Stomach smooth muscle (tissue), 2 donors: ENCODE measurements at regions not wholly inside any gene's neighbourhood (a gene's known extent, or its start where the extent isn't known, plus 50 kb on each side); places are given as distances from the start of the nearest gene placed in this dataset.

ENCODE experiments used
- H3K27ac ChIP-seq: one replicate; pipeline ENCODE4 v1.7.0; 2013; ENCODE audit warnings: mild to moderate bottlenecking, low read length, inconsistent platforms
- H3K27me3 ChIP-seq, 2 donors: one replicate each; pipeline ENCODE4 v1.7.0; 2013; ENCODE audit warnings: low read length in 2 of 2; ENCODE audit not compliant: insufficient read depth in 2 of 2, control insufficient read depth in 1 of 2
- H3K36me3 ChIP-seq, 2 donors: one replicate each; pipeline ENCODE4 v1.7.0; 2013; ENCODE audit warnings: low read length in 2 of 2; ENCODE audit not compliant: control insufficient read depth in 2 of 2, insufficient read depth in 2 of 2
- H3K4me1 ChIP-seq: one replicate; pipeline ENCODE4 v1.7.0; 2013; ENCODE audit warnings: low read length; ENCODE audit not compliant: control insufficient read depth, insufficient read depth
- H3K4me3 ChIP-seq, 2 donors: one replicate each; pipeline ENCODE4 v1.7.0; 2013; ENCODE audit warnings: low read length in 2 of 2
- H3K9ac ChIP-seq, 2 donors: one replicate each; pipeline ENCODE4 v1.7.0; 2013; ENCODE audit warnings: low read length in 2 of 2, mild to moderate bottlenecking in 1 of 2
- H3K9me3 ChIP-seq, 2 donors: one replicate each; pipeline ENCODE4 v1.7.0; 2013; ENCODE audit warnings: low read length in 2 of 2; ENCODE audit not compliant: control insufficient read depth in 2 of 2
- donor health status: healthy.
- donor health status: Pancreatic carcinoma.

DNA sequence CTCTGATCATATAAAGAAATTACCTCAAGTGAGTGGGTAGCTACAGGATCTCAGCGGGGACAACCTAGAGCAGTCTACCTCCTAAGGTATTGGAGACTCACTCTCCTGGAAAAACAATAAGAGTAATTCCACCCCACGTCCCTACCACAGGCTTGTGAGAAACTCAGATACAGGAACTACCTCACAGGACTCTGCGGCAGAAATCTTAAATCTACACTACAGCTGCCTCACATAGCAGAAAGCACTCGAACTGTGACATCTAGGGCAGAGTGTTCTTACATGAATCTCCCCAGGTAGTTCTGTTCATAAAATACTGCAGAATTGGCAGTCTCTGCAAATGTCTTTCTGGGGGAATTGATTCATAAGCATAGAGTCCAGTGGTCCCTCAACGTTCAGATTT, 382.9 kb upstream of the IL12A start:
- no peaks in the 10 kb centered on the region for H3K4me1 ChIP-seq
- no peak overlapping the region for H3K9ac ChIP-seq
- H3K27ac ChIP-seq = no peak overlapping the region
- H3K9me3 ChIP-seq = peaks cover 0 to 11% of the 10 kb centered on the region in 2 donors
- no peaks in the 10 kb centered on the region for H3K27me3 ChIP-seq
- H3K4me3 ChIP-seq = no peak overlapping the region
- no peaks in the 10 kb centered on the region for H3K36me3 ChIP-seq

DNA sequence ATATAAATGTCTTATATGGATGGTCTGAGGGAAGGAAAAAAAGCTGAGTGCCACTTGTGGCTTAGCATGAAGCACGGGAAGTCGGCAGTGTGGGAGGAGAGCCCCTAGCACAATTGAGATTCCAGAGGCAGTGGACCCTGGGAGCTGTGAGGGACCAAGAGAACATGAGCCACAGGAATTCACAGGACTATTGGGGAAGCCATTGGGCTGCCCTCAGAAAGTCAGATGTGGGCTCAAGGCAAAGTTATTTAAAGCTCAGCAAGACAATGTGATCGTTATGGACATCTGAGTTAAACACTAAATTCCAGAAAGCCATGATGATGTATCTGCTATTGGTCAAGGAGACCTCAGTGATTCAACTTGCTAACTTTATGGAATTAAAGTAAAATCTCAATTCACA, 380.8 kb upstream of the IL12A start:
- H3K27me3 ChIP-seq = no peaks in the 10 kb centered on the region
- H3K36me3 ChIP-seq = no peaks in the 10 kb centered on the region
- H3K4me1 ChIP-seq = no peaks in the 10 kb centered on the region
- no peaks in the 10 kb centered on the region for H3K9me3 ChIP-seq
- no peak overlapping the region for H3K27ac ChIP-seq
- no peak overlapping the region for H3K9ac ChIP-seq
- no peak overlapping the region for H3K4me3 ChIP-seq

DNA sequence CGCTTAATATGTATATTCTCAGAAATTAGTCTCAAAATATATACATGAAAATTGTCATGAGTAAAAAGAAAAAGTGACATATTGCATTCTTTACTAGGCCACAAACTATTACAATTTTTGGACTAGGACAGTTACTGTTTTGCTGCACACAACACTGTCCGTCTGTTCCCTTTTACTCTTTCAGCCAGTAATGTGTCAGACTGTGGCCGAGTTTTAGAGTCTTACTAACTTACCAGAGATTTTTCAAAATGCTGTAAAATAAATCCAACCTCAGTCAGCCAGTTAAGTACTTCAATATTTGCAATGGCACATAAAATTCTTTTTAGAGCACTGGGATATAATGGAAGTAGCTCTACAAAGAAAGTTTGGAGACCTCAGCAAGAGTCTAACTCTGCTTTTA, 380.3 kb upstream of the IL12A start:
- Histone ChIP-seq H3K36me3 (no peaks in the 10 kb centered on the region), H3K9me3 (no peaks in the 10 kb centered on the region), H3K27ac (no peak overlapping the region), H3K4me3 (no peak overlapping the region), H3K9ac (no peak overlapping the region), H3K4me1 (no peaks in the 10 kb centered on the region), H3K27me3 (no peaks in the 10 kb centered on the region)

DNA sequence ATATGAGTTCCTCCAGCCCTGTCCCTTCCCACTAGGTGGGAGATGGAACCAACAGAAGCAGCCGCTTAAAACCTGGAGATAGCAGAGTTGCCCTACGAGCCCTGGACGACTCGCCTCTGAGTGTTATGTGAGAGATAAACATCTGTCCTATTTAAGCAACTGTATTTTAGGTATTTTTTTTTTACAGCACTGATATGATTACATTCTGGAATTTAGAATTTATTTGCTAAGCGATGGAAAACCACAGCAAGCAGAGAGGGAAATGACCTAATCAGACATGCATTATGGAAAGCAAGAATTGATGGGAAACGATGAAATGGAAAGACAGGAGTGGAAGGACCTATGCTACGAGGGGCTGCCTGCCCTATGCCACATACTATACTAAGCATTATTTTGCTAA, 379.0 kb upstream of the IL12A start:
- H3K27me3 ChIP-seq = no peaks in the 10 kb centered on the region
- H3K36me3 ChIP-seq = no peaks in the 10 kb centered on the region
- H3K4me3 ChIP-seq = no peak overlapping the region
- H3K27ac ChIP-seq = no peak overlapping the region
- H3K4me1 ChIP-seq = no peaks in the 10 kb centered on the region
- no peak overlapping the region for H3K9ac ChIP-seq
- no peaks in the 10 kb centered on the region for H3K9me3 ChIP-seq

DNA sequence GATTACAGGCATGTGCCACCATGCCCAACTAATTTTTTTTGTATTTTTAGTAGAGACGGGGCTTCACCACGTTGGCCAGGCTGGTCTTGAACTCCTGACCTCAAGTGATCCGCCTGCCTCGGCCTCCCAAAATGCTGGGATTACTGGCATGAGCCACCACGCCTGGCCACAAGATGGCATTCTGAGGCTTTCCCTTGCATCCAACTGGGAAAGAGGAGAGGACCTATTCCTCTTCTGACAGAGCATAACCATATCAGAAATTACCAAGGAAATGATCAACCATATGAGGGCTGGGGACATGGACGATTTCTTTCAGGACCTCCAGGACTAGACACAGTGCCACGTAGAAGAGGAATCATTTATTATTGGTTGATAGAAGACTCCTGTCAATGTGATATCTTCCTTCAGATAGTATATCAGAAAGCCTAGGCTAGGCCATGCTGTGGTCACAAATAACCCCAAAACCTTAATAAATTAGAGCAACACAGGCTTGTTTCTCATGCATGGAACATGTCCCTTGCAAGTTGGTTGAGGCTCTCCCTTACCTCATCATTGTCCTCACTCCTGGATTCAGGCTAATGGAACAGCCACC, 372.3 kb upstream of the IL12A start:
- no peak overlapping the region for H3K4me3 ChIP-seq
- no peak overlapping the region for H3K27ac ChIP-seq
- H3K27me3 ChIP-seq = no peaks in the 10 kb centered on the region
- H3K36me3 ChIP-seq = no peaks in the 10 kb centered on the region
- H3K4me1 ChIP-seq = no peaks in the 10 kb centered on the region
- H3K9ac ChIP-seq = no peak overlapping the region
- no peaks in the 10 kb centered on the region for H3K9me3 ChIP-seq

DNA sequence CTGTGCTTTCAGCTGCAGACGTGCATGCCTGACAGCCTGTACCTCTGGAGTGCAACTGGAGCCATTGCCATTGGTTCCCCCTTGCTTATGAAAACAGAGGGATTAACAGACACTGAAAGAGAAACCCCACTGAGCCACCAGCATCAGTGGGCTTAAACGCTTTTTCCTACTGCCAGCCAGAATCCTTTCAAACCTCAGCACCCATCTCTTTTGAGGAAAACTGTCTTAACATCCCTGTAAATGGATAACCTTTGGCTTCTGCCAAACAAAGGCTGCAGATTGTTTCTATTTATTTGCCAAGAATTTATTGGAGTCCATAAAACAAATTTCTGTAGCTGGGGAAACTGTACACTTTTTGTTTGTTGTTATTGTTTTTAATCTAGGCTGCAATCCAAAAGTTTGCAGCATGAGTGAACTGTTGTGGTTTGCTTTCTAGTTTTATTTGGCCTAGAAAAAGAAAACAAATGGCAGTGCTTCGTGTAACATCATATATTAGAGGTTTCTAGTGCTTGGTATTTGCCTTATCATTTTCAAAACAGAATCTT, 369.2 kb upstream of the IL12A start:
- H3K4me3 ChIP-seq = no peak overlapping the region
- H3K9me3 ChIP-seq = no peaks in the 10 kb centered on the region
- no peaks in the 10 kb centered on the region for H3K36me3 ChIP-seq
- H3K27ac ChIP-seq = no peak overlapping the region
- H3K4me1 ChIP-seq = peaks cover 8% of the 10 kb centered on the region
- H3K27me3 ChIP-seq = no peaks in the 10 kb centered on the region
- H3K9ac ChIP-seq = no peak overlapping the region

DNA sequence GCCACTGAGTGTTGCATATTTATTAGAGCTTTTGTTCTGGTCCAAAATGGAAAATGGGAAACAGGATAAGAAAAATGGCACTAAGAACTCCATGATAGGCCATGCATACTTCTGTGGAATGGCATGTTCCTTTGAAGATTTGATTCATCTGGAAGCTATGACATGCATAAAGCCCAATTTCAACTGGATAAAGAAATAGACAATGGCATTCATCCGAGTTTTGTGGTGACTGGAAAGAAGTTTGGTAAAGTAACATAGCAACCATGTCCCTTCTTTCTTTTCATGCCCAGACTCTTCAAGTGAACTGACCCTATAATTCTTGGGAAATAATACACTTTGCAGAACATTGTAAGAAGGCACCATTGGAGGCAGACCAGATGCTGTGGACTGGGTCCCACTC, 368.4 kb upstream of the IL12A start:
- no peaks in the 10 kb centered on the region for H3K27me3 ChIP-seq
- H3K36me3 ChIP-seq = no peaks in the 10 kb centered on the region
- H3K4me1 ChIP-seq = peaks cover 8% of the 10 kb centered on the region
- no peak overlapping the region for H3K27ac ChIP-seq
- H3K9ac ChIP-seq = no peak overlapping the region
- H3K4me3 ChIP-seq = no peak overlapping the region
- no peaks in the 10 kb centered on the region for H3K9me3 ChIP-seq

DNA sequence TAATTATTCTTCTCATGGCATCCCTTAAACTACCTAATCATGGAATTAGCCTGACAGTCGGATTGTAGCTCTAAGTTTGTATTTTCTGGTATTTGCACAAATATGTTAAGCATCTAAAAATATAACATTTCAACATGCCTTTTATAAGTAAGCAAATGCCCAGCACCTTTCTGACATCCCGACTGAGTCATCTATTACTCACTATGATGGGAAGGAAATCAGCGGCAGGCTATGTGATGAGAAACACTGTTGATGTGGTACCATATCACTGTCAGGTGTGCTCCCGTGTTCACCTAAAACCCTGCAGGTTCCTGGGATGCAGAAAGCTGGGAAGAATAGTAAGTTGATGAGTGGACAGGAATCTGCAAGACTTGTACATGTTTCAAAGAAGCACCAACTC, 367.8 kb upstream of the IL12A start:
- Histone ChIP-seq H3K4me1 (peaks cover 8% of the 10 kb centered on the region), H3K9me3 (no peaks in the 10 kb centered on the region), H3K36me3 (no peaks in the 10 kb centered on the region), H3K9ac (no peak overlapping the region), H3K27me3 (no peaks in the 10 kb centered on the region), H3K27ac (no peak overlapping the region), H3K4me3 (no peak overlapping the region)

DNA sequence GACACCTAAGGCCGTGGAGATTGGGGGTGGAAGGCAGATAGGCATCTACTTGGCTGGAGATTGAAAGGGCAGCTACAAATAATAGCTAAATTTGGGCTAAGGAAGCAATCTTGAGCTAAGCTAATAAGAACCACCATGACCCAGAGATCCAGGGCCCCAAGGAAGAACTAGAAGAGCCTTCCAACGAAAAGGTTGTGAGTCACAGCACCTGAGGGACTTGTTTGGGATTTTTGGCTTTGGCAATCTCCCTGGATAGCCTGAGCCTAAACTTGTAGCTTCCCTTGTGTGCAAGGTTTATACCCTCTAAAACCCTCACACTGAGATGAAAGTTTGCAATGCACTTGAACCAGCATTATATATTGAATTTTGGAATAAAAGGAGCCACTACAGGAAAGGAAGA, 364.0 kb upstream of the IL12A start:
- H3K36me3 ChIP-seq = no peaks in the 10 kb centered on the region
- H3K4me3 ChIP-seq = no peak overlapping the region
- H3K4me1 ChIP-seq = peaks cover 8% of the 10 kb centered on the region
- no peaks in the 10 kb centered on the region for H3K27me3 ChIP-seq
- H3K9ac ChIP-seq = no peak overlapping the region
- H3K9me3 ChIP-seq = no peaks in the 10 kb centered on the region
- no peak overlapping the region for H3K27ac ChIP-seq

DNA sequence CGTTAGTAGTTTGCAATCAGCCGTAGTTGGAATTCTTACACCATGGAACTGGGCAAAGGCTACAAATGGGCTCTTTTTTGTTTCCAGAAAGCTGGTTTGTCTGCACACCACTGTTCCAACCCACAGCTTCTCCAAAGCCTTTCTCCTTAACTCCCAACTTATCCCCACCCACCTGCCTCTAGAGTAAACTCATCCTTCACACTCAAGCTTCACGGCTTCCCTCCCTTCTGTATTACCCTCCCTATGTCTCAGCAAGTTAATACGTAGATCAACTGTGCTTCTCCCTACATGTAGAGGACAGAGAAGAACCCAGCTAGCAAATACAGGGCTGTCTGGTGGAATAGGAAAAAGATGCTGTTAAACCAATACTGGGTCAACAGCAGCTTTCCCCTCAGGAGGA, 363.0 kb upstream of the IL12A start:
- Histone ChIP-seq H3K27ac (no peak overlapping the region), H3K4me3 (no peak overlapping the region), H3K4me1 (peaks cover 8% of the 10 kb centered on the region), H3K36me3 (no peaks in the 10 kb centered on the region), H3K9me3 (no peaks in the 10 kb centered on the region), H3K27me3 (no peaks in the 10 kb centered on the region), H3K9ac (no peak overlapping the region)

DNA sequence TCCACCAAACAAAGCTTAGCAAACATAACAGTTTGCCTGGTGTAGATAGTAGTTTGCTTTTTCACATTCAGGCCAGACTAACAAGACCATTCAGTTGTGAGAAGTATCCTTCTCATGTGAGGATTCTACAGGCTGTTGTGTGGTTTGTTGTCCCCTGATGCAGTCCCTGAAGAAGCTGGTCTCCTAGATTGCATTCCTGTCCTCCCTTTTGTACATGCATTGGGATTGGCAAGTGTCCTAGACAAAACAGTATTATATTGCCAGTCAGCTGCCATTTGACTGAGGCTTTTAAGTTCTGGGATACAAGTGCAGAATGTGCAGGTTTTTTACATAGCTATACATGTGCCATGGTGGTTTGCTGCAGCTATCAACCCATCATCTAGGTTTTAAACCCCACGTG, 362.0 kb upstream of the IL12A start:
- Histone ChIP-seq H3K9me3 (no peaks in the 10 kb centered on the region), H3K4me3 (no peak overlapping the region), H3K9ac (no peak overlapping the region), H3K27ac (no peak overlapping the region), H3K4me1 (peaks cover 6% of the 10 kb centered on the region), H3K27me3 (no peaks in the 10 kb centered on the region), H3K36me3 (no peaks in the 10 kb centered on the region)
